Activated CD4-positive, alpha-beta T cell treated with anti-CD3 and anti-CD28 coated beads, Interleukin-2, amount 10 ng/mL, durations not matched to agents 7 days and 5 days (primary cell): ENCODE measurements at regions not wholly inside any gene's neighbourhood (a gene's known extent, or its start where the extent isn't known, plus 50 kb on each side); places are given as distances from the start of the nearest gene placed in this dataset.

Experiments
- CTCF ChIA-PET: fragments of 350-600 bp; sonication (Branson Sonifier 250); formaldehyde crosslinking; loops from one replicate; lab custom pipeline; 2021; ENCODE audit warnings: antibody characterized with exemption; lab: Charles Lee
- POLR2A ChIA-PET: fragments of 350-600 bp; sonication (Branson Sonifier 250); formaldehyde crosslinking; loops from one replicate; lab custom pipeline; 2021; ENCODE audit warnings: antibody characterized with exemption; lab: Charles Lee
- DNase-seq: peaks from one replicate; pipeline ENCODE4 v3.0.0-alpha.2; 2020
- H3K27ac Mint-ChIP-seq: one replicate; pipeline ENCODE4 v1.8.0; 2021; ENCODE audit warnings: mild to moderate bottlenecking, moderate library complexity, mixed read lengths
- H3K27me3 Mint-ChIP-seq: one replicate; pipeline ENCODE4 v1.8.0; 2021; ENCODE audit warnings: mixed read lengths
- H3K36me3 Mint-ChIP-seq: one replicate; pipeline ENCODE4 v1.8.0; 2021; ENCODE audit warnings: low read depth, mixed read lengths
- H3K4me1 Mint-ChIP-seq: one replicate; pipeline ENCODE4 v1.8.0; 2021; ENCODE audit warnings: mixed read lengths
- H3K4me3 Mint-ChIP-seq: one replicate; pipeline ENCODE4 v1.8.0; 2021; ENCODE audit warnings: mild to moderate bottlenecking, moderate library complexity, mixed read lengths
- H3K9me3 Mint-ChIP-seq: one replicate; pipeline ENCODE4 v1.8.0; 2021; ENCODE audit warnings: mixed read lengths

DNA sequence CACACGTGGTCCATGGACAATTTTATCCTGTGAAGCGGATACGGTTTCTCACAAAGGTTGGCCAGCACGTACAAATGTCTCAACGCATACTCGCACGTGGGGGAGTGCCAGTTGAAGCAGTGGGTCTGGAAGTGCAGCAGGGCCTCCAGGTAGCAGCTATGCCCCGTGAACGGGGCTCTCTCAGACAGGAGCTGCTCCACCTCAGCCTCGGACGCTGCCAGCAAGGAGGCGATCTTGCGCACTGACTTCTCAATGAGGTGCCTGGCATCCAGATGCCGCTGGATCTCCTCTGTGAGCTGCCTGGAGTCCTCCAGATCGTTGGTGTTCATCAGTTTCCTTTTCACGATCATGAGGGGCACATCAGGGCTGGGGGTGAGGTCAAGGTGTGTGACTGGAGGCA is 2272.0 kb downstream of the PCDH9 start:
- POLR2A ChIA-PET, result no interaction called here
- CTCF ChIA-PET, result no interaction called here
- Mint-ChIP-seq H3K4me3 (no peak overlapping the region), H3K36me3 (no peaks in the 10 kb centered on the region), H3K27ac (no peak overlapping the region), H3K9me3 (peaks cover 13% of the 10 kb centered on the region), H3K27me3 (no peaks in the 10 kb centered on the region), H3K4me1 (no peaks in the 10 kb centered on the region)
- DNase-seq, result no peak

DNA sequence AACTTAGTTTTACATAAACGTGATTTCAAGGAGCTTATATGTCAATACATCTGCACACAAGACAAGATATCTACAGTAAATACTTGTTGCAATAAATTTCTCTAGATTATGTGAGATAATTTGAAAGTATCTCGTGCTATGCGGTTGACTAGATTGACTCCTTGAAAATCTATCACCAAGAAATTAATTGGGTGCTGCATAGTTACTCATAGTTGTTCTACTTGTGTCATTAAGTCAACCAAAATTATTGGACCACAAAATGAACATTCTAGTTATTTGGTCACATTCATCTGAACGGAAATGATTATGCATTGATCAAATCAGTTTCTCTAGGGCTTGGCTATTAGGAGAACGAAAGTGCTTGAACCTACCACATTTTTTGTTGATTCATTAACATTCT is 2291.5 kb downstream of the PCDH9 start:
- Mint-ChIP-seq H3K36me3 (no peaks in the 10 kb centered on the region), H3K27me3 (no peaks in the 10 kb centered on the region), H3K4me3 (no peak overlapping the region), H3K4me1 (no peaks in the 10 kb centered on the region), H3K9me3 (peaks cover 7% of the 10 kb centered on the region), H3K27ac (no peak overlapping the region)
- ChIA-PET POLR2A (no interaction called here), CTCF (no interaction called here)
- DNase-seq, result no peak

DNA sequence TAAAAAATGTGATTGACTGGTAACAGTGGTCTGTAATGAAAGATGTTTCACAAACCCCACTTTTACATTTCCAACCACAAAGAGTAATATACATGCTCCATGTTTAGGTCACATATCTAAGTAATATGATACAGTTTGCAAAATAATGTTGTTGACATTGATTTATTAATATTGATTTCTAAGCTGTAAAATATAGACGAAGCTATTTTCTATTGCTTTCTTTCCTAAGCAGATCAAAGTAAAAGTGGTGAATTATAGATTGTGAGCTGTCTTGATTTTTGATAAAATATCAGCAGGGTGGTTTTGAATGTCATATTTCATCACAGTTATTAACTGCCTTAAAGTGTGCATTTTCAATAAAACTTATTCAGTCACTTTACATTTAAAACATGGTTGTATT is 2292.8 kb downstream of the PCDH9 start:
- no peak overlapping the region for H3K4me3 Mint-ChIP-seq
- no peak for DNase-seq

DNA sequence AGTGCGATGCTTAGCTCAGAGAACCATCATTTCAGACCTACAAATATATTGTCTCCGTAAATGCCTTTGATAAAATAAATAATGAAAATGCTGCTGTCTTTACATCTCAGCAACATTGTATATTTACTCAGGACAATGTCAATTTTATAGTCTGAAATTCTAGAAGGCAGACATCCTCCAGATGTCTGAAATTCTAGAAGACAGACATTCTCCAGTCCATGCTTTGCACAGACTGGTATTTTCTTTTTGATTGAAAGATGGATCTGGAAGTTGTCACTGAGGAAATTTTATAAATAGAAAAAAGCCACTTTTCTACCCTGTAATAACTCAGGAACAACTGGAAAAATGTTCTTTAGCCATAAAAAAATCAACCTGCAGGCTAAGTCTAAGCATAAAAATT is 2293.3 kb downstream of the PCDH9 start:
- H3K4me3 Mint-ChIP-seq, result no peak overlapping the region
- no peaks in the 10 kb centered on the region for H3K27me3 Mint-ChIP-seq
- H3K4me1 Mint-ChIP-seq, result no peaks in the 10 kb centered on the region
- no peak for DNase-seq
- CTCF ChIA-PET, result no interaction called here
- POLR2A ChIA-PET, result no interaction called here
- H3K9me3 Mint-ChIP-seq, result peaks cover 7% of the 10 kb centered on the region
- no peak overlapping the region for H3K27ac Mint-ChIP-seq
- no peaks in the 10 kb centered on the region for H3K36me3 Mint-ChIP-seq

More for the DNA sequence above, 2292.8 kb downstream of the PCDH9 start:
- POLR2A ChIA-PET, result no interaction called here
- H3K9me3 Mint-ChIP-seq, result peaks cover 7% of the 10 kb centered on the region
- H3K4me1 Mint-ChIP-seq, result no peaks in the 10 kb centered on the region
- no peaks in the 10 kb centered on the region for H3K27me3 Mint-ChIP-seq
- H3K36me3 Mint-ChIP-seq, result no peaks in the 10 kb centered on the region
- CTCF ChIA-PET, result no interaction called here
- H3K27ac Mint-ChIP-seq, result no peak overlapping the region

DNA sequence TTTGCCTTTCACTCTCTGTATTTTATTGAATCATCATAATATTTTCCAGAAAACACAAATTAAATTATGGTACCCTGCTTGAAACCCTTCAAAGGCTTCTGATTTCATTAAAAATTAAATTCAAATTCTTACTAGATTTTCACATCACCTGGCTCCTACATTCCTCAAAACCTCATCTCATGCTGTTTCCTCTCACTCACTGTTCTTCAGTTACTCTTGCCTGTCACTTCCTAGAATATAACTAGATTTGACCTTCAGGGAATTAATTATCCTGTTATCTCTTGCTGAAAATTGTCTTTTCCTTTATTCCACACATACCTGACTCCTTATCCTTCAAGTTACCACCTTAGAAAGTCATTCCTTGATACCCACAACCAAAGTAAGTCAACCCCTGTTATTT is 2294.7 kb downstream of the PCDH9 start:
- H3K4me3 Mint-ChIP-seq, result no peak overlapping the region
- H3K9me3 Mint-ChIP-seq, result peaks cover 3% of the 10 kb centered on the region
- H3K4me1 Mint-ChIP-seq, result no peaks in the 10 kb centered on the region
- no peaks in the 10 kb centered on the region for H3K27me3 Mint-ChIP-seq
- H3K36me3 Mint-ChIP-seq, result no peaks in the 10 kb centered on the region
- H3K27ac Mint-ChIP-seq, result no peak overlapping the region
- CTCF ChIA-PET, result interaction anchor here (0.6 kb wide), 1 partner anchor 23 kb away, joined by 3 read pairs; no protein-coding TSS in a partner anchor
- POLR2A ChIA-PET, result no interaction called here
- DNase-seq, result no peak

DNA sequence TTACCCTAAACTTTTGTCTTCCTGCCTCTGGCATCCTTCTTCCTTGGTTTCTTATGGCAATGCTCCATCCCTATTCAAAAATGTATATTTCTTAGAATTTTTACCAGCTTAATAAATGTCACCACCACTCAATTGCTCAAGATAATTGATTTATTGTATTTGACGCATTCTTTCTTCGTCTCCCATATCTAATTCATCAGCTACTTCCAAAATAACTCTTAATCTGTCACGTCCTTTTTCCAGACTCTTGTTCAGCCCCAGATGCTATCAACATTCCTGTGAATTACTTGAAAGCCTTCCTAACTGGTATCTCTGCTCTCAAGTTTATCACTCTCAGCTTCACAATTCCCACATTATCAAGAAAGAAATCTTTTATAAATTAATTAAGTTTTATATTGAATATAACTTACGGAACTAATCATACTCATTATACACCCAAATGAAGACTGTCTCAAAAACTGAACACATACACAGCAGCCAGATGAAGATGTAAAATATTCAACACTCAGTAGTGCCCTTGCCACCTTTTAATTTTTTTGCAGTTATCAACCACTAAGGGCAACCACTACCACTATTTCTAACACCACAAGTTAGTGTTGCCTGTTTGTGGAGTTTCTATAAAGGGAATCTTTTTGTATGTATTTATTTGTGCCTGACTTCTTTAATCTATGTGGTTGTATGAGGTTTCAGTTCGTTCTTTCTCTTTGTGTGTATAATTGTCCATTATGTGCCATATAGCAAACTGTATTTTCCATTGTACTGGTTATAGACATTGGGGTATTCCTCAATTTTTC is 2295.4 kb downstream of the PCDH9 start:
- Mint-ChIP-seq H3K27me3 (no peaks in the 10 kb centered on the region), H3K4me3 (no peak overlapping the region), H3K27ac (no peak overlapping the region), H3K9me3 (peaks cover 3% of the 10 kb centered on the region), H3K36me3 (no peaks in the 10 kb centered on the region), H3K4me1 (no peaks in the 10 kb centered on the region)
- POLR2A ChIA-PET, result no interaction called here
- DNase-seq, result no peak
- CTCF ChIA-PET, result no interaction called here

DNA sequence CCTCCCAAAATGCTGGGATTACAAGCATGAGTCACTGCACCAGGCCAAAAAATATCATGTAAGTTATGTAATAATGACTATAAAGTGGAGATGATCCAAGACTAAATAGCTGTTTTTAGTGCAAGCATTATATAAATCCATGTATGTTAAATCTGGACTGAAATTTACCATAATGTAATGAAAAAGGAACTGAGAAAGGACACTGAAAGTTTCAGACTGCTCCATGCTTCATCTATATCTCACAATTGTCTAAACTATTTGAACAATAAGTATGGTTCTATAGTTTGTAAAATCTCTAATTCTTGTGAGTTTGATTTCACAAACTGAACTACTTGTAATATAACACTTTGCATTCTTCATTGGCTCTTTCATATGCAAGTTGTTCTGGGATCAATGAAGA is 2299.5 kb downstream of the PCDH9 start:
- Mint-ChIP-seq H3K27me3 (no peaks in the 10 kb centered on the region), H3K9me3 (peaks cover 3% of the 10 kb centered on the region), H3K27ac (no peak overlapping the region), H3K36me3 (no peaks in the 10 kb centered on the region), H3K4me1 (no peaks in the 10 kb centered on the region), H3K4me3 (no peak overlapping the region)
- ChIA-PET POLR2A (no interaction called here), CTCF (no interaction called here)
- DNase-seq, result no peak

DNA sequence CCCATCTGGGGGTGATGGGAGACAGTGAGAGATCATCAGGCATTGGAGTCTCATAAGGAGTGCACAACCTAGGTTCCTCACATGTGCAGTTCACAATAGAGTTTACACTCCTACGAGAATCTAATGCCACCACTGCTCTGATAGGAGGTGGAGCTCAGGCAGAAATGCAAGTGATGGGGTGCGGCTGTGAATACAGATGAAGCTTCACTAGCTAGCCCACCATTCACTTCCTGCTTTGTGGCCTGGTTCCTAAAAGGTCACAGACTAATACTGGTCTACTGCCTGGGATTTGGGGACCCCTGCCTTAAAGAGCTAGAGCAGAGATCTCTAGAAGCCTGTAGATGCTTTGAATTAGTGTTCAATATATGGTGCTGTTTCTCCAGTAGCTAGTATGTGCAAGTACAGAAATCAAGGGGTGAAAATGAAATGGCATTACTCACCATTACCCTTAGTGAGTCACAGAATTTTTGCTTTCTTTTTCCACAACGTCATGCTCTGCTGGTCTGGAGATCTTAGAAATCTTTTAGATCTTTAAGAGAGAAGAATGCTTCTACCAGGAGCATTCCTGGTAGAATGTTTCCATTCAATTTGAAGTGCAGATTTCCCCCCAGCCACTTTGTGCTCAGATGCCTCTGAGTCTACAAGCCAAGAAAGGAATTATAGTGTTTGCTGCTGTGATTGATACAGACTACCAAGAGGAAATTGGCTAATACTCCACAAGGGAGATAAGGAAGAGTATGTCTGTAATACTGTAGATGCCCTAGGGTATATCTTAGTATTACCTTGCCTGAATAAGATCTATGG is 2301.2 kb downstream of the PCDH9 start:
- Mint-ChIP-seq H3K4me1 (no peaks in the 10 kb centered on the region), H3K27ac (no peak overlapping the region), H3K4me3 (no peak overlapping the region), H3K36me3 (no peaks in the 10 kb centered on the region), H3K27me3 (no peaks in the 10 kb centered on the region), H3K9me3 (no peaks in the 10 kb centered on the region)
- DNase-seq, result no peak
- POLR2A ChIA-PET, result no interaction called here
- CTCF ChIA-PET, result no interaction called here

DNA sequence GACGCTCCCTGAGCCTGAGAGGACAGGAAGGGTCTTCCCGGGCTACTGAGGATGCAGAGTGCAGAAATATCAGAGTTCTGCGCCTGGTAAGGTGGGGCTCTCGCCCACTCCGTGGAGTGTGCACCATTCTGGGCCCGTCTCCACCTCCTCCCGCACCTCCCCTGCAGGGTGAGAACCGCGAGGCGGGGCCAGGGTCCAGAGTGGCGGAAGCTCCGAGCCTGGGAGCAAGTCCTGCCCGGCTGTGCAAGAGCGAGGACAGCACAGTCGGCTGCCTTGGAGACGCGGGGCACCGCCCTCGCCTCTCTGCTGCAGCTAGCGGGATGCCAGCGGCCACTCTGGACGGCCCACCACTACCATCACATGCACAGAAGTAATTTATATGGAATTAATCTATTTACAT is 2304.4 kb downstream of the PCDH9 start:
- no peak for DNase-seq
- H3K4me3 Mint-ChIP-seq, result no peak overlapping the region
- H3K27me3 Mint-ChIP-seq, result no peaks in the 10 kb centered on the region
- ChIA-PET CTCF (no interaction called here), POLR2A (no interaction called here)
- H3K9me3 Mint-ChIP-seq, result peaks cover 4% of the 10 kb centered on the region
- H3K36me3 Mint-ChIP-seq, result no peaks in the 10 kb centered on the region
- H3K4me1 Mint-ChIP-seq, result no peaks in the 10 kb centered on the region
- H3K27ac Mint-ChIP-seq, result no peak overlapping the region

DNA sequence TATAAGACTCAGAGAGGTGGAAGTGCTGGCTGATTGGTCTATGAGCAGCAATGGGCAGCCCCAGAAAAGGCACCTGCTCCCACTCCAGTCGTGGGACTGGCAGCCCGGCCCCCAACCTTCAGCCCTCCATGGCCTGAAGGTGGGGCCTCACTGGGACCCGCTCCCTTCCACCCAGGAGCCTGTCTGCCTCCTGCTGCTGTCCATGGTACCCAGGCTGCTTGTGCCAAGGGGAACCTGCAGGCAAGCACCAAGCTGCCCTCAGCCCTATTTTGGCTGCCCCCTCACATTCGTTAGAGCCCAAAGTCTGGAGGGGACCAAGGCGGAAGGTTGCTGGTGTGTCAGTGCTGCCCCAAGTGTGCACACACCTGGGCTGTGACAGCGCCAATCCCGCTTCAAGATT is 2304.9 kb downstream of the PCDH9 start:
- H3K4me3 Mint-ChIP-seq, result no peak overlapping the region
- H3K27me3 Mint-ChIP-seq, result no peaks in the 10 kb centered on the region
- H3K9me3 Mint-ChIP-seq, result peaks cover 4% of the 10 kb centered on the region
- ChIA-PET POLR2A (no interaction called here), CTCF (no interaction called here)
- DNase-seq, result no peak
- H3K4me1 Mint-ChIP-seq, result no peaks in the 10 kb centered on the region
- no peaks in the 10 kb centered on the region for H3K36me3 Mint-ChIP-seq
- H3K27ac Mint-ChIP-seq, result no peak overlapping the region

DNA sequence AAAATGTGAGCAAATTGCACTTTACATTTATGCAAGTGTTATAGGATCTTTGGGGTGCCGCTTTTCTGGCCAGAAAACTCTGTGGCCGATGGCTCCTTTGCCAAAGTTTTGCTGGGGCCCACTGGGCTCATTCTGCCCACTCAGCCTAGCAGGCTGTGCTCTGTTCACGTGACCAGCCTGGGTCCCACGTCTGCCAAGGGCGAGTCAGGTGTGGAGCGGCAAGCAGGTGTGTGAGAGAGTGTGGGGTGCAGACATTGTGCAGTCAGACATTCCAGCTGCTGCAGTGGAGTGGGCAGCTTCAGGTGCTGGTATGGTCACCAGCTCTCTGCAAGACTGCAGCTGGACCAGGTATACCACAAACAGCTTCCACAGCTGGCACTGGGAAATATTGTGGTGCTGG is 2305.7 kb downstream of the PCDH9 start:
- Mint-ChIP-seq H3K4me3 (no peak overlapping the region), H3K27ac (no peak overlapping the region), H3K27me3 (no peaks in the 10 kb centered on the region), H3K4me1 (no peaks in the 10 kb centered on the region), H3K9me3 (peaks cover 4% of the 10 kb centered on the region), H3K36me3 (no peaks in the 10 kb centered on the region)
- DNase-seq, result no peak
- ChIA-PET POLR2A (no interaction called here), CTCF (no interaction called here)

DNA sequence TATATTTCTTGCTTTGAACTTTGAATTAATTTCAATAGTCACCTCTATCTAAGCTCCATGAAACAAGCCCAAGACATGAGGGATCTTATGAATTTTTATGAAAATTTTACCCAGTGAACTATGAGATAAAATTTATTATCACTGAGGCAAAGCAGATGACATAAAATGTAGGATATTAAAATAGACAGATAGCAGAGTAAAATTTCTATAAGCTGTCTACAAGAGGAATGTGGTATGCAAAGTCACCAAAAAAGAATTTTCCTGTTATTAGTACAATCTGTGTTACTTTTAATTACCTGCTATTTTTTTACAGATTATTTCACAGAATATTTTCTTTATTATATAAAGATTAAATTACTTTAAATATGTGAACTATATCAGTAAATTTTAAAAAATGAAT is 2312.6 kb downstream of the PCDH9 start:
- no peaks in the 10 kb centered on the region for H3K27me3 Mint-ChIP-seq
- no peak overlapping the region for H3K4me3 Mint-ChIP-seq
- no peak overlapping the region for H3K27ac Mint-ChIP-seq
- ChIA-PET CTCF (no interaction called here), POLR2A (no interaction called here)
- H3K4me1 Mint-ChIP-seq, result no peaks in the 10 kb centered on the region
- no peaks in the 10 kb centered on the region for H3K36me3 Mint-ChIP-seq
- peaks cover 13% of the 10 kb centered on the region for H3K9me3 Mint-ChIP-seq
- DNase-seq, result no peak

DNA sequence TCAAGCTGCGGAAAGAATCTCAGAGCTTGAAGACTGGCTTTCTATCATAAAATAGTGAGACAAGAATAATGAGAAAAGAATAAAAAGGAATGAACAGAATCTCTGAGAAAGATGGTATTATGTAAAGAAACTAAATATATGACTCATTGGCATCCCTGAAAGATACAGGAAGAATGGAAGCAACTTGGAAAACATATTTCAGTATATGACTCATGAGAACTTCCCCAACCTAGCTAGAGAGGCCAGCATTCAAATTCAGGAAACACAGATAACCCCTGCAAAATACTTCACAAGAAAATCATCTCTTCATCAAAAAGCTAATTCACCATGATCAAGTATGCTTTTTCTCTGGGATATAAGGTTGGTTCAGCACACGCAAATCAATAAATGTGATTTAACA is 2318.0 kb downstream of the PCDH9 start:
- Mint-ChIP-seq H3K4me1 (no peaks in the 10 kb centered on the region), H3K27me3 (no peaks in the 10 kb centered on the region), H3K9me3 (peaks cover 14% of the 10 kb centered on the region), H3K4me3 (no peak overlapping the region), H3K27ac (no peak overlapping the region), H3K36me3 (no peaks in the 10 kb centered on the region)
- DNase-seq, result no peak
- CTCF ChIA-PET, result no interaction called here
- POLR2A ChIA-PET, result no interaction called here
